HepG2 (cell line): ENCODE measurements at regions not wholly inside any gene's neighbourhood (a gene's known extent, or its start where the extent isn't known, plus 50 kb on each side); places are given as distances from the start of the nearest gene placed in this dataset.

Experiments used
- ATAC-seq: fragments of 200-7000 bp; cut with Tn5 transposase; 3 replicates; pipeline ENCODE4 v1.9.1; 2020; ENCODE audit warnings: mild to moderate bottlenecking, moderate library complexity
- BruUV-seq: library from RNA; stranded (reverse); fragments of 400-500 nt; replicated peaks from 2 replicates; lab custom pipeline; 2021; lab: Mats Ljungman, UMichigan
- CTCF ChIA-PET: fragments of 300-600 bp; formaldehyde crosslinking; extraction: SDS; loops from one replicate; lab custom pipeline; 2021; ENCODE audit warnings: low total read pairs, inconsistent platforms, low intra/inter-chr PET ratio; lab: Yijun Ruan, JAX
- POLR2A ChIA-PET: fragments of 350-600 bp; sonication (Branson Sonifier 250); formaldehyde crosslinking; loops from one replicate; lab custom pipeline; 2020; ENCODE audit warnings: antibody characterized with exemption, inconsistent platforms; lab: Yijun Ruan, JAX
- DNase-seq: peaks from one replicate; pipeline ENCODE4 v3.0.0-alpha.2; 2015; ENCODE audit warnings: low spot score
- FAIRE-seq: peaks from 3 replicates; lab custom pipeline; 2011; peaks lifted over from hg19 to GRCh38; lab: Jason Lieb, UNC
- H2AFZ ChIP-seq: one replicate; pipeline ENCODE4 v1.6.1; 2011; ENCODE audit warnings: low read length, inconsistent platforms
- H3K27ac ChIP-seq: fragments of 300-600 bp; 3 replicates; pipeline ENCODE4 v1.8.0; 2011; ENCODE audit warnings: mixed run types, mild to moderate bottlenecking, mixed read lengths, low read length, inconsistent platforms; ENCODE audit not compliant: insufficient read depth; ENCODE audit errors: extremely low read length
- H3K27me3 ChIP-seq, 2 experiments: fragments of 200-600 bp in 1 of 2; 2 replicates in 1 of 2; 3 replicates in 1 of 2; pipeline versions ENCODE4 v1.6.0 to v1.8.0; 2011; ENCODE audit warnings: low read length in 2 of 2, mild to moderate bottlenecking in 2 of 2, moderate library complexity in 2 of 2, inconsistent platforms in 1 of 2; ENCODE audit not compliant: insufficient read depth in 2 of 2, control insufficient read depth in 1 of 2
- H3K36me3 ChIP-seq, 2 experiments: fragments of 200-600 bp in 1 of 2; replicated peaks in 1 of 2; 2 replicates in 1 of 2; 3 replicates in 1 of 2; pipeline versions ENCODE4 v1.5.1 to v1.8.0; 2011; ENCODE audit warnings: low read length in 2 of 2, inconsistent platforms in 1 of 2; ENCODE audit not compliant: insufficient read depth in 2 of 2, control insufficient read depth in 1 of 2
- H3K4me1 ChIP-seq: 2 replicates; pipeline ENCODE4 v1.5.1; 2012; ENCODE audit warnings: low read length, inconsistent platforms; ENCODE audit not compliant: insufficient read depth
- H3K4me2 ChIP-seq: 2 replicates; pipeline ENCODE4 v1.6.0; 2011; ENCODE audit warnings: low read depth, low read length, inconsistent platforms
- H3K4me3 ChIP-seq, 3 experiments: fragments of 200-600 bp in 1 of 3; sonication (generic), shearing (Covaris generic) in 1 of 3; replicated peaks in 1 of 3; 2 replicates each; pipeline ENCODE4 v1.5.1; 2011 to 2016; ENCODE audit warnings: low read length in 3 of 3, inconsistent platforms in 2 of 3, low read depth in 2 of 3, mild to moderate bottlenecking in 2 of 3, control low read depth in 1 of 3, mixed read lengths in 1 of 3; ENCODE audit not compliant: insufficient read depth in 1 of 3
- H3K79me2 ChIP-seq: one replicate; pipeline ENCODE4 v1.6.1; 2011; ENCODE audit warnings: low read length, inconsistent platforms; ENCODE audit not compliant: insufficient read depth
- H3K9ac ChIP-seq: 2 replicates; pipeline ENCODE4 v1.6.0; 2011; ENCODE audit warnings: mild to moderate bottlenecking, low read depth, low read length, inconsistent platforms; ENCODE audit not compliant: insufficient read depth
- H3K9me3 ChIP-seq: 2 replicates; pipeline ENCODE4 v1.5.1; 2012; ENCODE audit warnings: mild to moderate bottlenecking, low read length
- H4K20me1 ChIP-seq: 2 replicates; pipeline ENCODE4 v1.6.0; 2011; ENCODE audit warnings: inconsistent platforms, mild to moderate bottlenecking, low read length, moderate library complexity; ENCODE audit not compliant: insufficient read depth
- FOXA3 ChIP-seq: IDR thresholded peaks from 2 replicates; pipeline ENCODE4 v1.6.1; 2016; ENCODE audit warnings: missing genetic modification reagents, missing compliant biosample characterization
- HNF4A ChIP-seq: sonication (generic); formaldehyde crosslinking; IDR thresholded peaks from 2 replicates; pipeline ENCODE4 v1.4.0; 2020; ENCODE audit warnings: missing genetic modification reagents
- HOXA3 ChIP-seq: sonication (generic); formaldehyde crosslinking; IDR thresholded peaks from 2 replicates; pipeline ENCODE4 v1.5.0; 2020; ENCODE audit warnings: missing genetic modification reagents
- TBP ChIP-seq: sonication (generic); formaldehyde crosslinking; IDR thresholded peaks from 2 replicates; pipeline ENCODE4 v1.5.0; 2020; ENCODE audit warnings: missing genetic modification reagents
- WGBS: methylation state at CpG from one replicate; pipeline ENCODE4 v1.1.6; 2017; ENCODE audit warnings: low lambda C conversion rate; 5-methylcytosine and 5-hydroxymethylcytosine counted together
- in situ Hi-C: cut with HindIII; loops from 2 replicates; pipeline ENCODE4 v1.10.0; 2017; ENCODE audit warnings: low pct_unique_long_range_greater_than_20kb; ENCODE audit not compliant: extremely low pct_ligation_motif_present
- intact Hi-C: fragments of 100-400 bp; cut with micrococcal nuclease; formaldehyde crosslinking; loops from one replicate; pipeline ENCODE4 v1.10.0; 2022; ENCODE audit not compliant: unreplicated experiment
- TF ChIP-seq, protein P1 (sequence below): sonication (generic); formaldehyde crosslinking; IDR thresholded peaks from 2 replicates; pipeline ENCODE4 v1.4.0; 2020; ENCODE audit warnings: mild to moderate bottlenecking, missing genetic modification reagents, borderline replicate concordance
- TF ChIP-seq, protein P2 (sequence below): sonication (generic); formaldehyde crosslinking; IDR thresholded peaks from 2 replicates; pipeline ENCODE4 v1.4.0; 2020; ENCODE audit warnings: missing genetic modification reagents
- TF ChIP-seq, protein P3 (sequence below): sonication (generic); formaldehyde crosslinking; IDR thresholded peaks from 2 replicates; pipeline ENCODE4 v1.4.0; 2020; ENCODE audit warnings: missing genetic modification reagents
- TF ChIP-seq, protein P4 (sequence below): sonication (generic); formaldehyde crosslinking; IDR thresholded peaks from 2 replicates; pipeline ENCODE4 v1.5.0; 2020; ENCODE audit warnings: mild to moderate bottlenecking, missing genetic modification reagents
- TF ChIP-seq, protein P5 (sequence below): sonication (generic); formaldehyde crosslinking; IDR thresholded peaks from 2 replicates; pipeline ENCODE4 v1.5.0; 2020; ENCODE audit warnings: missing genetic modification reagents, mild to moderate bottlenecking, borderline replicate concordance

DNA sequence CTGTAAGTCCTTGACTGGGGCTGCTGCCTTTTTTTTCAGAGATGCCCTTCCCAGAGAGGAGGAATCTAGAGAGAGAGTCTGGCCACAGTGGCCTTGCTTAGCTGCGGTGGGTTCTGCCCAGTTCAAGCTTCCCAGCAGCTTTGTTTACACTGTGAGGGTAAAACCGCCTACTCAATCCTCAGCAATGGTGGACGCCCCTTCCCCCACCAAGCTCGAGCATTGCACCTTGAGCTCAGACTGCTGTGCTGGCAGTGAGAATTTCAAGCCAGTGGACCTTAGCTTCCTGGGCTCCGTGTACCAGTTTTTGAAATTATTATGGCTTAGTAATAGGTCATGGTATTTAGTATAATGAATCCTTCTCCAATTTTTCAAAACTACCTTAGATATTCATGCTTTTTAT, 395.4 kb downstream of the NPIPA7 start (continued):
- TF ChIP-seq HOXA3 (CRISPR knock-in tag) (peak; percentile 61; the same call in 1 of the 2 replicates), FOXA3 (peak; percentile 17; the same call in 1 of the 2 replicates), HNF4A (CRISPR knock-in tag) (peak; percentile 78)
- TF ChIP-seq, protein P1, sequence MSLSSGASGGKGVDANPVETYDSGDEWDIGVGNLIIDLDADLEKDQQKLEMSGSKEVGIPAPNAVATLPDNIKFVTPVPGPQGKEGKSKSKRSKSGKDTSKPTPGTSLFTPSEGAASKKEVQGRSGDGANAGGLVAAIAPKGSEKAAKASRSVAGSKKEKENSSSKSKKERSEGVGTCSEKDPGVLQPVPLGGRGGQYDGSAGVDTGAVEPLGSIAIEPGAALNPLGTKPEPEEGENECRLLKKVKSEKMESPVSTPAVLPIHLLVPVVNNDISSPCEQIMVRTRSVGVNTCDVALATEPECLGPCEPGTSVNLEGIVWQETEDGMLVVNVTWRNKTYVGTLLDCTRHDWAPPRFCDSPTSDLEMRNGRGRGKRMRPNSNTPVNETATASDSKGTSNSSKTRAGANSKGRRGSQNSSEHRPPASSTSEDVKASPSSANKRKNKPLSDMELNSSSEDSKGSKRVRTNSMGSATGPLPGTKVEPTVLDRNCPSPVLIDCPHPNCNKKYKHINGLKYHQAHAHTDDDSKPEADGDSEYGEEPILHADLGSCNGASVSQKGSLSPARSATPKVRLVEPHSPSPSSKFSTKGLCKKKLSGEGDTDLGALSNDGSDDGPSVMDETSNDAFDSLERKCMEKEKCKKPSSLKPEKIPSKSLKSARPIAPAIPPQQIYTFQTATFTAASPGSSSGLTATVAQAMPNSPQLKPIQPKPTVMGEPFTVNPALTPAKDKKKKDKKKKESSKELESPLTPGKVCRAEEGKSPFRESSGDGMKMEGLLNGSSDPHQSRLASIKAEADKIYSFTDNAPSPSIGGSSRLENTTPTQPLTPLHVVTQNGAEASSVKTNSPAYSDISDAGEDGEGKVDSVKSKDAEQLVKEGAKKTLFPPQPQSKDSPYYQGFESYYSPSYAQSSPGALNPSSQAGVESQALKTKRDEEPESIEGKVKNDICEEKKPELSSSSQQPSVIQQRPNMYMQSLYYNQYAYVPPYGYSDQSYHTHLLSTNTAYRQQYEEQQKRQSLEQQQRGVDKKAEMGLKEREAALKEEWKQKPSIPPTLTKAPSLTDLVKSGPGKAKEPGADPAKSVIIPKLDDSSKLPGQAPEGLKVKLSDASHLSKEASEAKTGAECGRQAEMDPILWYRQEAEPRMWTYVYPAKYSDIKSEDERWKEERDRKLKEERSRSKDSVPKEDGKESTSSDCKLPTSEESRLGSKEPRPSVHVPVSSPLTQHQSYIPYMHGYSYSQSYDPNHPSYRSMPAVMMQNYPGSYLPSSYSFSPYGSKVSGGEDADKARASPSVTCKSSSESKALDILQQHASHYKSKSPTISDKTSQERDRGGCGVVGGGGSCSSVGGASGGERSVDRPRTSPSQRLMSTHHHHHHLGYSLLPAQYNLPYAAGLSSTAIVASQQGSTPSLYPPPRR (CRISPR knock-in tag), result 0 out of 2 replicates have a peak, but pooled peaks have one; percentile 16
- TF ChIP-seq, protein P2, sequence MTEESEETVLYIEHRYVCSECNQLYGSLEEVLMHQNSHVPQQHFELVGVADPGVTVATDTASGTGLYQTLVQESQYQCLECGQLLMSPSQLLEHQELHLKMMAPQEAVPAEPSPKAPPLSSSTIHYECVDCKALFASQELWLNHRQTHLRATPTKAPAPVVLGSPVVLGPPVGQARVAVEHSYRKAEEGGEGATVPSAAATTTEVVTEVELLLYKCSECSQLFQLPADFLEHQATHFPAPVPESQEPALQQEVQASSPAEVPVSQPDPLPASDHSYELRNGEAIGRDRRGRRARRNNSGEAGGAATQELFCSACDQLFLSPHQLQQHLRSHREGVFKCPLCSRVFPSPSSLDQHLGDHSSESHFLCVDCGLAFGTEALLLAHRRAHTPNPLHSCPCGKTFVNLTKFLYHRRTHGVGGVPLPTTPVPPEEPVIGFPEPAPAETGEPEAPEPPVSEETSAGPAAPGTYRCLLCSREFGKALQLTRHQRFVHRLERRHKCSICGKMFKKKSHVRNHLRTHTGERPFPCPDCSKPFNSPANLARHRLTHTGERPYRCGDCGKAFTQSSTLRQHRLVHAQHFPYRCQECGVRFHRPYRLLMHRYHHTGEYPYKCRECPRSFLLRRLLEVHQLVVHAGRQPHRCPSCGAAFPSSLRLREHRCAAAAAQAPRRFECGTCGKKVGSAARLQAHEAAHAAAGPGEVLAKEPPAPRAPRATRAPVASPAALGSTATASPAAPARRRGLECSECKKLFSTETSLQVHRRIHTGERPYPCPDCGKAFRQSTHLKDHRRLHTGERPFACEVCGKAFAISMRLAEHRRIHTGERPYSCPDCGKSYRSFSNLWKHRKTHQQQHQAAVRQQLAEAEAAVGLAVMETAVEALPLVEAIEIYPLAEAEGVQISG, result peak; percentile 42; the same call in 1 of the 2 replicates

GRCh38 chr16:16778332-16778731, 399.4 kb downstream of the NPIPA7 start:
- ATAC-seq, result no peak
- no peak overlapping the region for H3K27ac ChIP-seq
- no peak overlapping the region for H3K4me2 ChIP-seq
- 8% methylated on average over 1 of the region's 1 CpG for WGBS
- H3K27me3 ChIP-seq, result peaks cover 0 to 2% of the 10 kb centered on the region in 2 experiments; a peak in 1 of 5 replicates
- peak; percentile 59 for FAIRE-seq
- peaks cover 11% of the 10 kb centered on the region for H3K4me1 ChIP-seq
- H3K9ac ChIP-seq, result no peak overlapping the region
- no peaks in the 10 kb centered on the region for H4K20me1 ChIP-seq
- no peak overlapping the region for H2AFZ ChIP-seq
- DNase-seq, result no peak
- no TSS peak for BruUV-seq
- POLR2A ChIA-PET, result no interaction called here
- H3K36me3 ChIP-seq, result no peaks in the 10 kb centered on the region
- H3K4me3 ChIP-seq, result no peak overlapping the region
- in situ Hi-C loops, result no loop called here
- intact Hi-C loops, result no loop called here
- no peaks in the 10 kb centered on the region for H3K9me3 ChIP-seq
- CTCF ChIA-PET, result no interaction called here
- no peaks in the 10 kb centered on the region for H3K79me2 ChIP-seq
- TF ChIP-seq, protein P3, sequence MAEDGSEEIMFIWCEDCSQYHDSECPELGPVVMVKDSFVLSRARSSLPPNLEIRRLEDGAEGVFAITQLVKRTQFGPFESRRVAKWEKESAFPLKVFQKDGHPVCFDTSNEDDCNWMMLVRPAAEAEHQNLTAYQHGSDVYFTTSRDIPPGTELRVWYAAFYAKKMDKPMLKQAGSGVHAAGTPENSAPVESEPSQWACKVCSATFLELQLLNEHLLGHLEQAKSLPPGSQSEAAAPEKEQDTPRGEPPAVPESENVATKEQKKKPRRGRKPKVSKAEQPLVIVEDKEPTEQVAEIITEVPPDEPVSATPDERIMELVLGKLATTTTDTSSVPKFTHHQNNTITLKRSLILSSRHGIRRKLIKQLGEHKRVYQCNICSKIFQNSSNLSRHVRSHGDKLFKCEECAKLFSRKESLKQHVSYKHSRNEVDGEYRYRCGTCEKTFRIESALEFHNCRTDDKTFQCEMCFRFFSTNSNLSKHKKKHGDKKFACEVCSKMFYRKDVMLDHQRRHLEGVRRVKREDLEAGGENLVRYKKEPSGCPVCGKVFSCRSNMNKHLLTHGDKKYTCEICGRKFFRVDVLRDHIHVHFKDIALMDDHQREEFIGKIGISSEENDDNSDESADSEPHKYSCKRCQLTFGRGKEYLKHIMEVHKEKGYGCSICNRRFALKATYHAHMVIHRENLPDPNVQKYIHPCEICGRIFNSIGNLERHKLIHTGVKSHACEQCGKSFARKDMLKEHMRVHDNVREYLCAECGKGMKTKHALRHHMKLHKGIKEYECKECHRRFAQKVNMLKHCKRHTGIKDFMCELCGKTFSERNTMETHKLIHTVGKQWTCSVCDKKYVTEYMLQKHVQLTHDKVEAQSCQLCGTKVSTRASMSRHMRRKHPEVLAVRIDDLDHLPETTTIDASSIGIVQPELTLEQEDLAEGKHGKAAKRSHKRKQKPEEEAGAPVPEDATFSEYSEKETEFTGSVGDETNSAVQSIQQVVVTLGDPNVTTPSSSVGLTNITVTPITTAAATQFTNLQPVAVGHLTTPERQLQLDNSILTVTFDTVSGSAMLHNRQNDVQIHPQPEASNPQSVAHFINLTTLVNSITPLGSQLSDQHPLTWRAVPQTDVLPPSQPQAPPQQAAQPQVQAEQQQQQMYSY, result no peak
- no peak for TF ChIP-seq TBP (CRISPR knock-in tag)
- TF ChIP-seq, protein P4, sequence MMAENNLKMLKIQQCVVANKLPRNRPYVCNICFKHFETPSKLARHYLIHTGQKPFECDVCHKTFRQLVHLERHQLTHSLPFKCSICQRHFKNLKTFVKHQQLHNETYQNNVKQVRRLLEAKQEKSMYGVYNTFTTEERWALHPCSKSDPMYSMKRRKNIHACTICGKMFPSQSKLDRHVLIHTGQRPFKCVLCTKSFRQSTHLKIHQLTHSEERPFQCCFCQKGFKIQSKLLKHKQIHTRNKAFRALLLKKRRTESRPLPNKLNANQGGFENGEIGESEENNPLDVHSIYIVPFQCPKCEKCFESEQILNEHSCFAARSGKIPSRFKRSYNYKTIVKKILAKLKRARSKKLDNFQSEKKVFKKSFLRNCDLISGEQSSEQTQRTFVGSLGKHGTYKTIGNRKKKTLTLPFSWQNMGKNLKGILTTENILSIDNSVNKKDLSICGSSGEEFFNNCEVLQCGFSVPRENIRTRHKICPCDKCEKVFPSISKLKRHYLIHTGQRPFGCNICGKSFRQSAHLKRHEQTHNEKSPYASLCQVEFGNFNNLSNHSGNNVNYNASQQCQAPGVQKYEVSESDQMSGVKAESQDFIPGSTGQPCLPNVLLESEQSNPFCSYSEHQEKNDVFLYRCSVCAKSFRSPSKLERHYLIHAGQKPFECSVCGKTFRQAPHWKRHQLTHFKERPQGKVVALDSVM (CRISPR knock-in tag), result no peak
- TF ChIP-seq, protein P5, sequence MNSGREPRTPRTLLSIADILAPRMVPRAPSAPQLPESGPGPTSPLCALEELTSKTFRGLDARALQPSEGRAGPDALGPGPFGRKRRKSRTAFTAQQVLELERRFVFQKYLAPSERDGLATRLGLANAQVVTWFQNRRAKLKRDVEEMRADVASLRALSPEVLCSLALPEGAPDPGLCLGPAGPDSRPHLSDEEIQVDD, result no peak
